Suprapubic skin (tissue), 4 donors: ENCODE measurements at regions not wholly inside any gene's neighbourhood (a gene's known extent, or its start where the extent isn't known, plus 50 kb on each side); places are given as distances from the start of the nearest gene placed in this dataset.

Experiments
- EP300 ChIP-seq: sonication (generic); formaldehyde crosslinking; IDR thresholded peaks from one replicate; pipeline ENCODE4 v1.6.1; 2017; ENCODE audit warnings: antibody characterized with exemption
- POLR2AphosphoS5 ChIP-seq, 3 donors: sonication (generic); formaldehyde crosslinking; IDR thresholded peaks; one replicate each; pipeline ENCODE4 v1.6.1; 2017; ENCODE audit warnings: antibody characterized with exemption in 3 of 3

GRCh38 chr5:6163913-6164312 is 214.4 kb downstream of the MED10 start:
- TF ChIP-seq EP300 (no peak), POLR2AphosphoS5 (IDR thresholded peaks at IDR 0.05) (no peak)
